ENCODE measurements at regions not wholly inside any gene's neighbourhood (a gene's known extent, or its start where the extent isn't known, plus 50 kb on each side); places are given as distances from the start of the nearest gene placed in this dataset.
A peak's percentile ranks its signal among the peaks of the same experiment; 100 is the strongest.

DNA sequence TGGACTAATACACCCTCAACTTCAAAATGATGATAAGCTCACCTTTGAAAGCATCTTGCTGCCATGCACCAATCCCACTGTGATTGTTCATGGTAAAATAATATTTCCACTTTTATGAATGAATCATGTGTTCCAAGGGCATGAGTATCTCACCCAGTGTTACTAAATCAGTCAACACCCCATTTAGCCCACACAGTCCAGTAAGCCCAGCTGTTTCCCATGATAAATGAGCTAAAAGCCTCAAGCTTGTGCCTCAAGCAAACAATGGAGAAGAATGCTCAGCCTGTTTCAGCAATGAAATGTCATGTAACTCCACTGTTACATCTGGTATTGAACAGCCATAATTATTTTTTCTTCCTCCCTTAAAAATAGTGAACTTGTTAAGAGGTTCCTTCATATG lies 442.5 kb downstream of the XPNPEP1 start:
- no peak for DNase-seq (ENCODE audit: low spot score)

GRCh38 chr10:109475711-109476421 lies 447.4 kb downstream of the XPNPEP1 start:
- no peak for DNase-seq (ENCODE audit: low spot score)

DNA sequence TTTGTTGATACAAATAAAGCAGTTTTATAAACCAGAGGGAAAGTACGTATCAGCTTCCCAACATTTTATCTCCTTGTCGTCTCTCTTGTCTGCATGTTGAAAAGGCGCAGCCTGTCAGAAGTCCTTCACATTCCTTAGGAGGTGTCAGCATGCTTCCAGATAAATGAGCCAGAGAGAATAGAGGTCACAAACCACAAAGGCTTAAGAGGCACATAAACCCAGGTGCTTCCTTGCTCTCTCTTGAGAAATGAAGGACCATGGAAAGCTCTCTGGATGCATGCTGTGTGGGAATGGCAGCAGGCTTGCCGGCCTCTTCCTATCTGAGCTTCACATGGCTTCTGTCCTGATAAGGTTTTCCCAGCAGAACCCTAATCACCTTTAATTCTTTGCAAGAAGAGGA lies 448.5 kb downstream of the XPNPEP1 start:
- no peak for DNase-seq (ENCODE audit: low spot score)

DNA sequence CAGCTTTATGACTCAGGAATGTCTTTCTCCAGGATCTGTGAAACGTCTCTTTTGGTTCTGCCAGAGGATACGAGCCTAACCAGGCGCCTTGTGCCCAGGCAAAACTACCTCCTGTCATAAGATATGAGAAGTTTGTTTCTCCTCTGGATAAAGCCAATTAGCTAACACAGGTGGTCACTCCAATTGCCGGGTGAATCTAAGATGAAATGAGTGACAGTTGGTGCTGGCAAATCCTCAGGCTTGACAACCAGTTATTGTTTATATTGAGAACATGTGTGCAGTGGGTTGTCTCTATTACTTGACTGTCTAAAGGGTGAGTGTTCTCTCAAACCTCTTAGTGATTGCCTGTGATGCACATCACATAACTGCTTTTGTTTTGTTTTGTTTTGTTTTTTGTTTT lies 449.1 kb downstream of the XPNPEP1 start:
- DNase-seq (ENCODE audit: low spot score), result no peak

DNA sequence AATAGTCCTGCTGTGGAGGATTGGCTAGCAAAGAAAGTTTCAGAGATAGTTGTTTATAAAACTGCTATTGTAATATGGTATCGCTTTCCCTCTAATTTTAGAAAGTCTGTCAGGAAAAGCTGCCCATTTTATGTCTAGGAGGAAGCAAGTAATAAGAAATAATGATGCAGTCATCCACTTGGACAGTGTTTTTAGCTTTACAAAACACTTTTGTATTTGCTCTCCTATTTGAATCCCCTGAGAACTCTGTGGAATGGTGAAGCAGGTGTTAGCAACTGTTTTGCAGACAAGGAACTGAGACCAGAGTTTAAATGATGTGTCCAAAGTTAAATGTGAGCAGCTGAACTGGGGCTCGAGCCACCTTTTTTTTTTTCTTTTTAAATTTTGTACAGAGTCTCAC lies 455.8 kb downstream of the XPNPEP1 start:
- no peak for DNase-seq (ENCODE audit: low spot score)

GRCh38 chr10:109464949-109465348 lies 458.4 kb downstream of the XPNPEP1 start:
- no peak for DNase-seq (ENCODE audit: low spot score)

DNA sequence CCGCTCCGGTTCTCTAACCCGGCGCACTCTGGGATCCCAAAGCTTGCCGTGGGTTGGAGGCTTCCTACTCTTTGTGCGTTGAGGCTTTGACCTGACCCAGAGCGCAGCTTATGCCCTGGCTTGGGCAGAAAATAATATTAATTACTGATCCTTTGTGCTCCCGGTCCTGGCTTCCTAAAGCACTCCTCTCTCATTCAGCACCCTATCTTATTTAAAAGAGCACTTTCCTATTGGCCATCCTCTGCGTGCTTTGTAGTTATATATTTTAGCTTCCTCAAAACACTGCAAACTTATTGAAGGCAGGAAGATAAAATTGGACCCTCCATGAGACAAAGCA lies 466.0 kb downstream of the XPNPEP1 start:
- DNase-seq (ENCODE audit: low spot score), result no peak

DNA sequence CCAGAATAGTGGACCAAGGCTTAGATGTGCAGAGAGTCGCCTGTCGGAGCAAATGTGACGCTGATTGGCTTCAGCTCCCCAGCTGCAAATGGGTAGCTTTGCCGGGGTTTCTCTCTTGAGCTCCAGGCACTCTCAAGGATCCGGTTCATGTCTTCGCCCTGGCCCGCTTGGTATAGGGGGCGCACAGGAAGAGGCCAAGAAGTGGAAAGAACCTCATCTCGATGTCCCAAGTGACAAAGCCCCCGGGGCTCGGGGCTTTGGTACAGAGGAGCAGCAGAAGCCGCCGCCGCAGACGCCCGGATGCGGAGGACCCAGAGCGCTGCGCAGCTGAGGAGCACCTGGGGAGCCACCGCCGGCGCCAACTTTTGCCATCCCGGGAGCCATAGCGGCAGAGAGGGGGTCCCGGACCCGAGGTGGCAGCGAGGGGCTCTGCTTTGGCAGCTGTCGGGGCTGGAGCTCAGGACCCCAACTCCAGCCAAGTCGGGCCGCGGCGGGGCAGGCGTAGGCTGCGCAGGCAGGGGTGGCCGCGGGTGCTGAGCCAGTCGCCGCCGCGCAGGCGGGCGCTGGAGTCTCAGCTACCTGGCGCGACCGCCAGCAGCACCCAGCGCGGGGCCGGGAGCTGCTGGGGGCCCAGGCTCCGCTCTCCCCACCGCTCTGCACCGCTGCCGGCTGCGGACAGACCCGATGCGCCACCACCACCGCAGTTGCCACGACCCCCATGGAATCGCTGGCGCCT lies 466.6 kb downstream of the XPNPEP1 start:
- peak; percentile 69 for DNase-seq (ENCODE audit: low spot score)

DNA sequence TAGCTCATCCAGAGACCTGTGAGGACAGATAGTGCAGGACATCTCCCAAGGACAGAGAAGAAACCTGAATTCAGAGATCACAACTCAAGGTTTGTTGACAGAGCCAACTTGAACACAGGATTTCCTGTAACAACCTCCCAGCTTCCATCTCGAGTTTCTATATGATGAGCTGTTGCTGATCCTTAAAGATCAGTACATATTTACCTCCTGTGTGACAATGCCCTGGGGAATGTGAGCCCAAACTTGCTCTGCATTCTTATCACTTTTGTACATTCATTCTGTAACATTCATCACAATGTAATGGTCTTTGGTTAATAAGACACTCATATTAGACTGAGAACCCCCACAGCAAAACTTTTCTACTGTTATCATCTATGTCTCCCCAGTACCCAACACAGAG lies 468.6 kb downstream of the XPNPEP1 start:
- no peak for DNase-seq (ENCODE audit: low spot score)

DNA sequence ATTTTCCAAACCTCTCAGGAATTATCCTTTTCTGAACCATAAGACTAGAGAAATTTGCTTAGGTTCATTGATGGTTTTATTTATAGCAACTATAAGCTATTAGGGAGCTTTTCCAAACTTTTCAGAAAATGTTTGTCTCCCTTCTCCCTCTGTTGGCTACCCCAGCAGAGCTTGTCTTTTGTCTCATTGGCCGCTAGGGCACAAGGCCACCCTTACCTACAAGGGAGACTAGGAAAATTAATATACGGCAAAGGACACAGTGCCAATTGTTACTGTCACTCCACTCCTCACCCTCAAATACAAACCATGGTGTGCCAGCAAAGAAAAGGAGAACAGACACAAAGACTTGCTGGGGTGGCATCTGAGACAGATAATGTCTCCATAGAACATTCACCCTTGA lies 471.4 kb downstream of the XPNPEP1 start:
- no peak for DNase-seq (ENCODE audit: low spot score)

- peak; percentile 74 for DNase-seq (ENCODE audit: low spot score)
Observed at GRCh38 chr10:109450702-109451101, 472.6 kb downstream of the XPNPEP1 start.

DNA sequence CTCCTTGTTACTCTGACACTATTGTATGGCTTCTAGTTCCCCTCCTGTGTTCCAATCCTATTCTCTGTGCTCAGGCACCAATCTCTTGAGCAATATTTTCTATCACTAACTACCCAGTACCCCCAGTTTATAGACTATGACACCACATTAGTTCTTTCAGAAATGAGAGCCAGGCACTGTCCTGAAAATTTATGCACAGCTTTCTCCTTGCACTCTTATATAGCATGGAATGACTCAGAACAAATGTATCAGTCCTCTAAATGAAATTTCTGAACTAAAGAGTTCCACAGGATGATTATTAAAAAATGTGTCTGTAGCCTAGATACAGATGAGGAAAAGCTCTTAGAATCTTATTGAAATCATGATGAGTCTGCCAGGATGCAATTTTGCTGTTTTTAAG lies 489.9 kb downstream of the XPNPEP1 start:
- DNase-seq (ENCODE audit: low spot score), result no peak

- DNase-seq (ENCODE audit: low spot score), result no peak
Observed at GRCh38 chr10:109432281-109432680, 491.0 kb downstream of the XPNPEP1 start.

- no peak for DNase-seq (ENCODE audit: low spot score)
Observed at GRCh38 chr10:109430799-109431198, 492.5 kb downstream of the XPNPEP1 start.

DNA sequence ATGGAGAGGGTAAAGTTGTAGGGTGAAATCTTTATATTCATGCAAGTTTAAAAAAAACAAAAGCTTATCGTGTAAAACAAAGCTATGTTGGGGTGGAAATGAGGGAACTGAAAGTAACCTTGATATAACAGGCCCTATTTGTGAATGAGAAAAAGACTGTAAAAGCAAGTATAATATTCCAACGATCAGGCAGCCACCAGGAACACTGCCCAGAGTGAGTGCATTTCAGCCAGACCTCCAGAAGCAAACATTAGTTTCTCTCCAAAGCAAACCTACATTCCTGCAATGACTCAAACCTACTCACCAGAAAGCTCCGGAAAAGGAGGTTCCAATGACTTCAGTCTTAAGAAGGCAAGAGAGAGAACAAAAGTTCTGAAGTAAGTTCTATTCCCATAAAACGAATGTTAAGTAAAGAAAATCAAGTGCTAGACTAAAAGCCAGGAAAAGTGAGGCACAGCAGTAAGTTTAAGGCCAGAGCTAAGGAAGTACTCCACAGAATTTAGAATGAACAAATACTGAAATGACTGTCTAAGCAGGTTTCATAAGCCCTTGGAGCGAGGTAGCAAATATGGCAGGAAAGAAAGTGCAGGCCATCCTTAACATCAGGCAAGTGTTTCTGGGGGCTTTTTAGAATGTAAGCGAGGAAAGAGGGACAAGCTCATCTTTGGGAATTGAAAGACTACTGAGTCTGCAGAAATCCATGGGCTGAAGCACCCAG lies 493.1 kb downstream of the XPNPEP1 start:
- no peak for DNase-seq (ENCODE audit: low spot score)

GRCh38 chr10:109428775-109429491 lies 494.4 kb downstream of the XPNPEP1 start:
- DNase-seq (ENCODE audit: low spot score), result no peak

- DNase-seq (ENCODE audit: low spot score), result no peak
Observed at GRCh38 chr10:109427411-109427810, 495.9 kb downstream of the XPNPEP1 start.

DNA sequence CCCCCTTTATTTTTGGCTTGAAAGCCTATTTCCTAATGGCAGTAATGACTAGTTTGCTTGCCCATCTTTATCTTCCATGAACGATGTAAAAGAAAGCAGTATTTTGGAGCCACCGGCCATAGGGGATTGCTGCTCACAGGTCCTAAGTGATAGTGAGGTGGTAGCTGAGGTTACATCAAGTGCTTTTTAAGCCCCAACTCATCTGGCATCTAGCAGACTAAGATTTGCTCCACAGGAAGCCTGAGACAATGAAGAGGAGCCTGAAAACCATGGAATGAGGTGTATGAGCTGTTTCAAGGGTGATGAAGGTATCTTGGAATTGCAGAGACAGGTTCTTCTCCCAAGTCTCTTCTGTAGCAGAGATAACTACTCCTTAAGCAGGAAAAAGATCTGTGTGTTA lies 496.3 kb downstream of the XPNPEP1 start:
- DNase-seq (ENCODE audit: low spot score), result no peak

- no peak for DNase-seq (ENCODE audit: low spot score)
Observed at GRCh38 chr10:109418795-109419194, 504.5 kb downstream of the XPNPEP1 start.

GRCh38 chr10:109417803-109418202 lies 505.5 kb downstream of the XPNPEP1 start:
- no peak for DNase-seq (ENCODE audit: low spot score)

DNA sequence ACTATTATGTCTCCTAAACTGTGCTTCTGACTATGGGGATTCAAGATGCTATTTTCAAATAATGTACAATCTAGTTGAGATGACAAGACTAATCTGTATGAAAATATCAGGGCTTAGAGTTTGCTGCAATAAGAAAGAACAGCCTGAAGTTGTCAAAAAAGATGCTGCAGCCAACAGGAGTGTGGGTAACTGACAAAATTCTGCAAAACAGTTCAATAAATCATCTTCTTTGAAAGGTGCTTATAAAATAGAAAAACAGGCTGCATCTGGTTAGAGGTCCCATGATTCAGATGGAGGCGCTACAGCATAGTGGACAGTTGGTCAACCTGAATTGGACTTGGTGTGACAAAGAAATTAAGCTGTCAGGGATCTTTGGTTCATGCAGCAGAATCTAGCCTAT lies 511.0 kb downstream of the XPNPEP1 start:
- no peak for DNase-seq (ENCODE audit: low spot score)

DNA sequence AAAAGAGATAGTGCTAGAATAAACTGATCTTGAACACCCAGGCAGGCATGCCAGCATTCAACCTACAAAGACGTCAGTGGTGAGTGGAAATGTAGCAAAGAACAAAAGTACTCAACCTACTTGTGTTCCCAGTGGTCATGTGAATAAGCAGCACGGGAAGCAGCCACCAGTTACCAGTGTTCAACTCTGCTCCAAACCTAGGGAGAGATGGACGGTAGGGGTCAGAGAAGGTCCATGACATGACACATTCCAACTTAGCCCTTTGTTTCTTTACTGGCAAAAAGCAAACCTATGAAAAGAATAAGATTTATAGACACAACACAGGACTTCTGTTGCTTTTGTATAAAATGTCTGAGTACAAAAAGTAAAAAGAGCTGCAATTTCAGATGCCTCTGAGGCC lies 511.4 kb downstream of the XPNPEP1 start:
- no peak for DNase-seq (ENCODE audit: low spot score)

DNA sequence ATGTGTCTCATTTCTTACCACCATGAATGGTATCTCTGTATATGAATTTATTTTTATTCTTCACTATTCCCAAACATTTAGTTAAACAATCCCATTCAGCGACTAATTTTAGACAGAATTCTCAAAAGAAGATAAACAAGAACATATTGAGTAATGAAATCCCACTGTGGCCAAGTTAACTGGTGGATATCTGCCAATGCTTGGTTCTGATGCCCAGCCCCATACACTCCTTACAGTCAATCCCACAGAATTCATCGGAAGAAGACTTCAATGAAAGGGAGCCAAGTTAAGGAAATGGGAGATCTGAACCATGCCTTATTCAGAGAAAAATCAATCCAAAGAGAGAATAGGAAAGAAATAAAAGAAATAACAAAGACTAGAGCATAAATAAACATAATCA lies 518.0 kb downstream of the XPNPEP1 start:
- no peak for DNase-seq (ENCODE audit: low spot score)

All from ecto neural progenitor cell (in vitro differentiated cells).